DOHH2 (cell line): ENCODE measurements at regions not wholly inside any gene's neighbourhood (a gene's known extent, or its start where the extent isn't known, plus 50 kb on each side); places are given as distances from the start of the nearest gene placed in this dataset.

Experiments used
- H3F3A ChIP-seq: fragments of 200-600 bp; sonication (generic), shearing (Covaris generic); 2 replicates; pipeline ENCODE4 v1.6.0; 2016; ENCODE audit warnings: antibody characterized with exemption, mild to moderate bottlenecking; ENCODE audit not compliant: control insufficient read depth, insufficient read depth
- H3K27ac ChIP-seq: fragments of 200-600 bp; sonication (generic); 2 replicates; pipeline ENCODE4 v1.5.1; 2014; ENCODE audit warnings: low read depth, mild to moderate bottlenecking, low read length, moderate library complexity
- H3K27me3 ChIP-seq: fragments of 200-600 bp; sonication (generic); 2 replicates; pipeline ENCODE4 v1.6.1; 2014; ENCODE audit warnings: mild to moderate bottlenecking, low read length, mixed read lengths; ENCODE audit not compliant: control insufficient read depth
- H3K36me3 ChIP-seq: fragments of 200-600 bp; sonication (generic); 2 replicates; pipeline ENCODE4 v1.6.1; 2014; ENCODE audit warnings: mild to moderate bottlenecking, low read length, moderate library complexity, mixed read lengths; ENCODE audit not compliant: control insufficient read depth
- H3K4me1 ChIP-seq: fragments of 200-600 bp; sonication (generic); 2 replicates; pipeline ENCODE4 v1.6.1; 2014; ENCODE audit warnings: mild to moderate bottlenecking, low read length, mixed read lengths; ENCODE audit not compliant: control insufficient read depth
- H3K4me2 ChIP-seq: fragments of 200-600 bp; sonication (generic); 2 replicates; pipeline ENCODE4 v1.6.0; 2014; ENCODE audit warnings: mild to moderate bottlenecking, low read length, moderate library complexity
- H3K4me3 ChIP-seq: fragments of 200-600 bp; sonication (generic); 2 replicates; pipeline ENCODE4 v1.5.1; 2014; ENCODE audit warnings: mild to moderate bottlenecking, low read length, mixed read lengths
- H3K79me2 ChIP-seq: fragments of 200-600 bp; sonication (generic); 2 replicates; pipeline ENCODE4 v1.6.1; 2014; ENCODE audit warnings: mild to moderate bottlenecking, low read length, mixed read lengths; ENCODE audit not compliant: control insufficient read depth
- H3K9me2 ChIP-seq: fragments of 200-600 bp; sonication (generic); replicated peaks from 2 replicates; pipeline ENCODE4 v1.6.1; 2014; ENCODE audit warnings: mild to moderate bottlenecking, low read length, mixed read lengths; ENCODE audit not compliant: control insufficient read depth
- H3K9me3 ChIP-seq: fragments of 200-600 bp; sonication (generic); 2 replicates; pipeline ENCODE4 v1.6.1; 2014; ENCODE audit warnings: antibody characterized with exemption, low read length, mixed read lengths; ENCODE audit not compliant: control insufficient read depth, insufficient read depth
- H4K20me1 ChIP-seq: fragments of 200-600 bp; sonication (generic); 2 replicates; pipeline ENCODE4 v1.6.0; 2014; ENCODE audit warnings: low read depth, mild to moderate bottlenecking, antibody characterized with exemption, low read length, moderate library complexity; ENCODE audit not compliant: control insufficient read depth, insufficient read depth
- EZH2phosphoT487 ChIP-seq: fragments of 200-600 bp; sonication (generic); IDR thresholded peaks from 2 replicates; pipeline ENCODE4 v1.6.1; 2017; ENCODE audit warnings: borderline replicate concordance, mild to moderate bottlenecking, antibody characterized with exemption, low read length, moderate library complexity, mixed read lengths
- TF ChIP-seq, protein P1 (sequence below): fragments of 200-600 bp; sonication (generic); IDR thresholded peaks from one replicate; pipeline ENCODE4 v1.5.1; 2014; ENCODE audit warnings: antibody characterized with exemption, mild to moderate bottlenecking, low read depth, low read length; ENCODE audit not compliant: poor library complexity, severe bottlenecking

DNA sequence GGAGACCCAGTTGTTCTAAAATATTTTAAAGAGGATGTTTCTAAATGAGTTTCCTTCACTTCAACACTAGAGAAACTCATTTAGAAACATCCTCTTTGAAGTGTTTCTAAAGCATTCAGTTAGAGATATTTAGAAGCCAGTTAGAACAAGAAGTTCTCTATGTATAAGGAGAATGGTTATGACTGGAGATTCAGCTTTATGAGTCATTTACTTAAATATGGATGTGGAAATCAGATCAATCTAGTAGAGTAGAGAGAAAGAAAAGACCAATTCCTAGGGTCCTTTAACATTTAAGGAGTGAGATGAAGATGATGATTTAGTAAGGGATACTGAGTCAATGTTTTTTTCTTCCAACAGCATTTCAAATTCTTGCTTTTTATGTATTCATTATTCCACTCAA lies 234.1 kb downstream of the GRXCR1 start:
- Histone ChIP-seq H3F3A (no peaks in the 10 kb centered on the region), H3K9me3 (no peaks in the 10 kb centered on the region), H3K36me3 (no peaks in the 10 kb centered on the region), H3K4me3 (no peak overlapping the region), H3K27me3 (no peaks in the 10 kb centered on the region; the same call in 1 of the 2 replicates), H3K4me1 (no peaks in the 10 kb centered on the region), H3K27ac (no peak overlapping the region), H3K79me2 (no peaks in the 10 kb centered on the region), H3K9me2 (no peaks in the 10 kb centered on the region), H3K4me2 (no peak overlapping the region), H4K20me1 (no peaks in the 10 kb centered on the region)
- TF ChIP-seq, protein P1, sequence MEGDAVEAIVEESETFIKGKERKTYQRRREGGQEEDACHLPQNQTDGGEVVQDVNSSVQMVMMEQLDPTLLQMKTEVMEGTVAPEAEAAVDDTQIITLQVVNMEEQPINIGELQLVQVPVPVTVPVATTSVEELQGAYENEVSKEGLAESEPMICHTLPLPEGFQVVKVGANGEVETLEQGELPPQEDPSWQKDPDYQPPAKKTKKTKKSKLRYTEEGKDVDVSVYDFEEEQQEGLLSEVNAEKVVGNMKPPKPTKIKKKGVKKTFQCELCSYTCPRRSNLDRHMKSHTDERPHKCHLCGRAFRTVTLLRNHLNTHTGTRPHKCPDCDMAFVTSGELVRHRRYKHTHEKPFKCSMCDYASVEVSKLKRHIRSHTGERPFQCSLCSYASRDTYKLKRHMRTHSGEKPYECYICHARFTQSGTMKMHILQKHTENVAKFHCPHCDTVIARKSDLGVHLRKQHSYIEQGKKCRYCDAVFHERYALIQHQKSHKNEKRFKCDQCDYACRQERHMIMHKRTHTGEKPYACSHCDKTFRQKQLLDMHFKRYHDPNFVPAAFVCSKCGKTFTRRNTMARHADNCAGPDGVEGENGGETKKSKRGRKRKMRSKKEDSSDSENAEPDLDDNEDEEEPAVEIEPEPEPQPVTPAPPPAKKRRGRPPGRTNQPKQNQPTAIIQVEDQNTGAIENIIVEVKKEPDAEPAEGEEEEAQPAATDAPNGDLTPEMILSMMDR = no peak
- no peak for TF ChIP-seq EZH2phosphoT487

DNA sequence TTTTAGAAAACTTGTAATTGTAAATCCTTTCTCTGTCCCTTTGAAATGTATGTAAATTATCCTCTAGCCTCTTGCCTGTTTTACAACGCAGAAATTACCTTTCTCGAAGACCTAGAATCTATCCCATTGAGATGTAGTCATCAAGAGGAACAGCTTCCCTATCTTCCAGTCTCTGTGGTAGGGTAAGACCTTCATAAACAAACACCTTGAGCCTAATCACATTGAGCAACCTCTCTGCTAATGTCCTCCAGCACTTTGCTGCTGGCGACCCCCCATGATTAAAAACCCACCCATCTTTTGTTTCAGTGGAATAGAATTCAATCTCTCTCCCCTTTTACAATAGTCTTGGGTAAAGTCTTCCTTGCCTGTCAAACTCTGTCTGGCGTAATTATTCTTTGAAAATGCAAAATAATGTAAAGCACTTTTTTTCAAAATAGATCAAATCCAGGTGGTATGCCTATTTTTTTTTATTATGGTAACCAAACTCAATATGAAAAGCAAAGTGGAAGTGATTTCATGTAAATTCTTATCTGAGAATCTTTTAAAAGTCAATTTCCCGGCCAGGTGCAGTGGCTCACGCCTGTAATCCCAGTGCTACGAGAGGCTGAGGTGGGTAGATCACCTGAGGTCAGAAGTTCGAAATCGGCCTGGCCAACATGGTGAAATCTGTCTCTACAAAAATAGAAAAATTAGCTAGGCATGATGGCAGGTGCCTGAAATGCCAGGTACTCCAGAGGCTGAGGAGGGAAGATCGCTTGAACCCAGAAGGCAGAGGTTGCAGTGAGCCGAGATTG lies 237.9 kb downstream of the GRXCR1 start:
- Histone ChIP-seq H3K9me2 (no peaks in the 10 kb centered on the region), H3K36me3 (no peaks in the 10 kb centered on the region)

DNA sequence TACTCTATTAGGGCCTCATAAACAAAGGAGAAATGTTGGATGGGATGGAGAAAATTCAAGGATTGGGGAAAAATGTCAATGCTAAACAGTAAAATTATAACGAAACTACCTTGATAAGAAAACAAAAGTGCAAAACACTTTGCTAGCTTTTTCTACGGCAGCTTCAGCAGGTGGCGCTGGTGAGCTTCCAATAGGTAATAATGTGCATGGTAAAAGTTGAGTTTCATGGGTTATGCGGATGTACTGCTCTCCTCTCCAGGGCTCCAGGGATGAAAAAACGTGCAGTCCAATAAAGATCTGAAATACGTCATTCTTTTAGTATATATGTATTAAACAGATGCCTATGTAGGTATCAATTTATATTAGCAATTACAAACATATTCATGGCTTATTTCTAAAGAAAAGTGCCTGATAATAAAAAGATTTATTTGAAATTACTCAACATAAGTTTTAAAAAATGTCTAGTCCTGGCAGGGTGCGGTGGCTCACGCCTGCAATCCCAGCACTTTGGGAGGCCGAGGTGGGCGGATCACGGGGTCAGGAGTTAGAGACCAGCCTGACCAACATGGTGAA lies 239.6 kb downstream of the GRXCR1 start:
- Histone ChIP-seq H3K9me3 (no peaks in the 10 kb centered on the region), H3F3A (no peaks in the 10 kb centered on the region), H3K27ac (no peak overlapping the region), H4K20me1 (no peaks in the 10 kb centered on the region), H3K27me3 (no peaks in the 10 kb centered on the region; the same call in 1 of the 2 replicates), H3K4me2 (no peak overlapping the region), H3K4me1 (no peaks in the 10 kb centered on the region), H3K79me2 (no peaks in the 10 kb centered on the region), H3K4me3 (no peak overlapping the region), H3K9me2 (no peaks in the 10 kb centered on the region), H3K36me3 (no peaks in the 10 kb centered on the region)
- TF ChIP-seq EZH2phosphoT487 = no peak
- TF ChIP-seq, protein P1 = peak; percentile 79

More for the DNA sequence above, 237.9 kb downstream of the GRXCR1 start:
- Histone ChIP-seq H3K9me3 (no peaks in the 10 kb centered on the region), H4K20me1 (no peaks in the 10 kb centered on the region), H3K4me1 (no peaks in the 10 kb centered on the region), H3K4me3 (no peak overlapping the region), H3K4me2 (no peak overlapping the region), H3K27ac (no peak overlapping the region), H3K79me2 (no peaks in the 10 kb centered on the region), H3K27me3 (no peaks in the 10 kb centered on the region; the same call in 1 of the 2 replicates), H3F3A (no peaks in the 10 kb centered on the region)
- TF ChIP-seq EZH2phosphoT487 = no peak
- TF ChIP-seq, protein P1 = no peak
